ENCODE measurements at regions not wholly inside any gene's neighbourhood (a gene's known extent, or its start where the extent isn't known, plus 50 kb on each side); places are given as distances from the start of the nearest gene placed in this dataset.

- ATAC-seq (no peak), DNase-seq (no peak)
- peaks cover 28% of the 10 kb centered on the region for H3K9me3 ChIP-seq
- H3K36me3 ChIP-seq (ENCODE audit: low read depth), result no peaks in the 10 kb centered on the region
- H3K4me1 ChIP-seq (ENCODE audit: low read depth), result no peaks in the 10 kb centered on the region
- H3K4me3 ChIP-seq, result no peak overlapping the region
- TF ChIP-seq, protein P1, sequence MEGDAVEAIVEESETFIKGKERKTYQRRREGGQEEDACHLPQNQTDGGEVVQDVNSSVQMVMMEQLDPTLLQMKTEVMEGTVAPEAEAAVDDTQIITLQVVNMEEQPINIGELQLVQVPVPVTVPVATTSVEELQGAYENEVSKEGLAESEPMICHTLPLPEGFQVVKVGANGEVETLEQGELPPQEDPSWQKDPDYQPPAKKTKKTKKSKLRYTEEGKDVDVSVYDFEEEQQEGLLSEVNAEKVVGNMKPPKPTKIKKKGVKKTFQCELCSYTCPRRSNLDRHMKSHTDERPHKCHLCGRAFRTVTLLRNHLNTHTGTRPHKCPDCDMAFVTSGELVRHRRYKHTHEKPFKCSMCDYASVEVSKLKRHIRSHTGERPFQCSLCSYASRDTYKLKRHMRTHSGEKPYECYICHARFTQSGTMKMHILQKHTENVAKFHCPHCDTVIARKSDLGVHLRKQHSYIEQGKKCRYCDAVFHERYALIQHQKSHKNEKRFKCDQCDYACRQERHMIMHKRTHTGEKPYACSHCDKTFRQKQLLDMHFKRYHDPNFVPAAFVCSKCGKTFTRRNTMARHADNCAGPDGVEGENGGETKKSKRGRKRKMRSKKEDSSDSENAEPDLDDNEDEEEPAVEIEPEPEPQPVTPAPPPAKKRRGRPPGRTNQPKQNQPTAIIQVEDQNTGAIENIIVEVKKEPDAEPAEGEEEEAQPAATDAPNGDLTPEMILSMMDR (IDR thresholded peaks at IDR 0.05), result no peak
- intact Hi-C loops (cut with DNase I, micrococcal nuclease), result no loop called here
Measured at GRCh38 chr16:59296888-59297287, 562.8 kb upstream of the GOT2 start.

GRCh38 chr16:59295993-59296736 lies 562.0 kb upstream of the GOT2 start:
- no peaks in the 10 kb centered on the region for H3K36me3 ChIP-seq (ENCODE audit: low read depth)
- DNase-seq (no peak), ATAC-seq (no peak)
- H3K4me1 ChIP-seq (ENCODE audit: low read depth), result no peaks in the 10 kb centered on the region
- TF ChIP-seq, protein P1 (IDR thresholded peaks at IDR 0.05), result no peak
- intact Hi-C loops (cut with DNase I, micrococcal nuclease), result no loop called here
- peaks cover 24% of the 10 kb centered on the region for H3K9me3 ChIP-seq
- no peak overlapping the region for H3K4me3 ChIP-seq

- DNase-seq (no peak), ATAC-seq (no peak)
- intact Hi-C loops (cut with DNase I, micrococcal nuclease), result no loop called here
- no peaks in the 10 kb centered on the region for H3K4me1 ChIP-seq (ENCODE audit: low read depth)
- H3K4me3 ChIP-seq, result no peak overlapping the region
- TF ChIP-seq, protein P1 (IDR thresholded peaks at IDR 0.05), result no peak
- no peaks in the 10 kb centered on the region for H3K36me3 ChIP-seq (ENCODE audit: low read depth)
- H3K9me3 ChIP-seq, result peaks cover 21% of the 10 kb centered on the region
Measured at GRCh38 chr16:59295474-59295873, 561.4 kb upstream of the GOT2 start.

GRCh38 chr16:59290718-59291117 lies 556.6 kb upstream of the GOT2 start:
- TF ChIP-seq, protein P1 (IDR thresholded peaks at IDR 0.05), result no peak
- no peak overlapping the region for H3K4me3 ChIP-seq
- DNase-seq, result no peak
- peaks cover 50% of the 10 kb centered on the region for H3K9me3 ChIP-seq
- ATAC-seq, result no peak
- no peaks in the 10 kb centered on the region for H3K36me3 ChIP-seq (ENCODE audit: low read depth)
- intact Hi-C loops (cut with DNase I, micrococcal nuclease), result no loop called here
- H3K4me1 ChIP-seq (ENCODE audit: low read depth), result no peaks in the 10 kb centered on the region

- no peak for ATAC-seq
- TF ChIP-seq, protein P1 (IDR thresholded peaks at IDR 0.05), result no peak
Measured at GRCh38 chr16:59289151-59289550, 555.0 kb upstream of the GOT2 start.

More at GRCh38 chr16:59289151-59289550, 555.0 kb upstream of the GOT2 start:
- intact Hi-C loops (cut with DNase I, micrococcal nuclease), result no loop called here
- no peak for DNase-seq
- H3K4me1 ChIP-seq (ENCODE audit: low read depth), result no peaks in the 10 kb centered on the region
- H3K9me3 ChIP-seq, result peaks cover 59% of the 10 kb centered on the region
- H3K36me3 ChIP-seq (ENCODE audit: low read depth), result no peaks in the 10 kb centered on the region
- no peak overlapping the region for H3K4me3 ChIP-seq

Data from mucosa of descending colon (tissue), 3 donors.